ENCODE measurements at regions not wholly inside any gene's neighbourhood (a gene's known extent, or its start where the extent isn't known, plus 50 kb on each side); places are given as distances from the start of the nearest gene placed in this dataset.
"Not testable (repeated sequence)": the region's sequence is repeated elsewhere in the genome, so short reads cannot be mapped to it uniquely, and the experiment has no call there.

DNA sequence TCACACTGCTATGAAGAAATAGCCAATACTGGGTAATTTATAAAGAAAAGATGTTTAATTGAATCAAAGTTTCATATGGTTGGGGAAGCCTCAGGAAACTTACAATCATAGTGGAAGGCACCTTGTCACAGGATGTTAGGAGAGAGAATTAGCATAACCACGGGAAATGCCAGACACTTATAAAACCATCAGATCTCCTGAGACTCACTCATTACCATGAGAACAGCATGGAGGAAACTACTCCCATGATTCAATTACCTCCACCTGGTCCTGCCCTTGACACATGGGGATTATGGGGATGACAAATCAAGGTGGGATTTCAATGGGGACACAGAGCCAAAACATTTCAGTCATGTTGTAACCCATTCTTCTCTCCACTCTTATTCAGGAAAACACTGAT, 472.9 kb upstream of the FSIP2 start:
- no peak for DNase-seq

DNA sequence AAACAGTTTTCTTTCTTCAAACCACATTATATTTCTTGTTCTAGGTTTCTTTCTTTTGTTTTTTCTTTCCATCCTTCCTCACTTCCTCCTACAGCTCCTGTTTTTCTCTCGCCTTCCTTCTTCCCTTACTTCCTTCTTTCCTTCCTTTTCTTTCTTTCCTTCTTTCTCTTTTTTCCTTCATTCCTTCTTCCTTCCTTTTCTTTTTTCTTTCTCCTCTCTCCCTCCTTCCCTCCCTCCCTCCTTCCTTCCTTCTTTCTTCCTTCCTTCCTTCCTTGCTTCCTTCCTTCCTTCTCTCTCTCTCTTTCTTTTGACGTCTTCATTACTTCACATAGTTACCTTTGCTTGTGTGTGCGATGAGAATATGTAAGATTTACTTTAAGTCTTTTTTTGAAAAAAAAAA, 470.0 kb upstream of the FSIP2 start:
- DNase-seq: no peak

DNA sequence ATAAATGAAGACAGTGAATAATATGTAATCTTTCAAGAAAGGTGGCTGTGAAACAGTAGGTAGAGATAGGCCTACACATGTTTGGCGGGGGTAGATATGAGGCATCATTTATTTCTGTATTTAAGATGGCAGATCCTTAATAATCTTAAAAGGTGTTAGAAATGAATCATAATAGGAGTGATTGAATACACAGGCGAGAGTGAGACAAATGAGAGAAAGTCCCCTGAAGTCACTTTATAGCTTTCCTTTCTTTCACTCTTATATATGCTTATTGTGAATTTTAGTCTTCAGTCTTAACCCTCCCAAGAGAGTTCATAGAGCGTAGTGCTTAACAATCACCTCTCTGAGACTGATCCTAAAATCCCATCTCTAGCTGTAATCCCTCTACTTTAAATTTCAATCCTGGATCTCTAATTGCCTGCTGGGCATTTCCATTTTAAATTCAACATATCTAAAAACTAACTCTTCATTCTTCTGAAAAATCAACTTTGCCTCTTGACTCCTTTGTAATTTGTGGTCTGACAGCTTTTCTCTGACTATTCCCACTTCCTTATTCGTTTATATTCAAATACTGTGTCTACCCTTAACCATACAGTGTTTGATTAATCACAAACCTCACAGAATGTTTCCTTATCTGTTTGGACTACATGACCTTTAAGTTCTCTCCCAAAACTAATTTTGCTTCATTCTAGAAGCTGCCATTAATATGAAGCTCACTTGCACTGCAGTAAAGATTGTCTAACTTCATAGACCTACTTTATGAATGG, 463.7 kb upstream of the FSIP2 start:
- DNase-seq: no peak

DNA sequence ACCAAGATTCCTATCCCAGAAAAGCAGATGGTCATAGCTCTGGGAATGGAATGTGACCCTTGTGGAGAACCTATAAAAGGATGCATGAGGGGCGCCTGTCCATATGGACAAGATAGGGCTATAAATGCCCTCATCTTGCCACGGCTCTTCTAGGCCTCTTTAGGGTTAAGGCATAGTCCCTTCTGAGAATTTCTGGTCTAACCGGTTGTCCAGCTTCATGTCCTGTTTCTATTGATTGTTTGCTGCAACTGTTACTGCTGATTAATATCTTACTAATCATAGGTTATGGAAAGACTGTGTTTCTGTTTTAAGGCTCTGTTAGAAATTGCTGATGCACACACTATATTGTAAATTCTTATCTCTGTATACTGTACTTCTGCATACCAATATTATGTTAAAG, 462.6 kb upstream of the FSIP2 start:
- DNase-seq: not testable (repeated sequence)

DNA sequence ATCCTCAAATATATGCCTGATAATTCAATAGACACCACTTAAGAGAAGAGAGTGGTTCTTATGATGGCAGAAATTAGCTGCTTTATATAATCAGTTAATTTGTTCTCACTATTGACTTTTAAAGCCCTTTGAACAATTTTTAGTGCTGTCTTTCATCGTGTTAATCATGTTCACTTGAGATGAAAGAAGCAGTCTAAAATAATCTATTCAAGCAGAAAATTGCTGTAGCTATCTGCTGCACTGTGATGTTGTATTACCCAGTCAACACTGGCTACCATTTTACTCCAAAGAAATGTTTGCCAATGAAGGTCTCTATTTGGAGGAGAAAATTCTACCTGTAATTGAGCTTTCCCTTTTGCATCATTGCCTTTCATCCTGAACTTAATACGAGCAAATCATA, 459.8 kb upstream of the FSIP2 start:
- no peak for DNase-seq

DNA sequence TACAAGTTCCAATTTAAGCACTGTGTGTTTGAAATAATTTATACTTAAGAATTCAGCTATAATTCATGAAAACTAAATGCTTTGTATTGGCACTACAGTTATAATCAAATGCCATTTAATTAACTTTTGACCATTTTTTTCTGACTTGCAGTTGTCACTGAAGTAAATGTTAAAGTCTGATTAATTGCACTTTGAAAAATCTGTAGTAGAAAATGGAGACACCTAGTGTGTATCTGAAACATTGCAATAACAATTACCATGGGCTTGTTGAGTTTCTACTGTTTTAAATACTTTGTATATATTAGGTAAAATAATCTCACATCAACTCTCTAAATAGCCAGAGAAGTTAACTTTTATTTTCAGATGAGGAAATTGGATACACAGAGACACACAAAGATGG, 458.6 kb upstream of the FSIP2 start:
- DNase-seq: no peak

DNA sequence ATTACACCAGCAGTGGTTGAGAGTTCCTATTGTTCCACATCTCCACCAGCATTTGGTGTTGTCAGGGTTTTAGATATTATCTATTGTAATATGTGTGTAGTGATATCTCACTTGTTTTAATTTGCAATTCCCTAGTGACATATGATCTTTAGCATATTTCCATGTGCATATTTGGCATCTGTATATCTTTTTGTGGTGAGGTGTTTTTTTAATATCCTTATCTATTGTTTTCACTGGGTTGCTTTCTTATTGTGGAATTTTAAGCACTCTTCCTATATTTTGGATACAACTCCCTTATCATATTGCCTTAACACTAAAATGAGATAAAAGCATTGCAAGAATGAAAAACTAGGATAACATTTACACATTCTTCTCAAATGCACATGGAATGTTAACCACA, 453.9 kb upstream of the FSIP2 start:
- no peak for DNase-seq

DNA sequence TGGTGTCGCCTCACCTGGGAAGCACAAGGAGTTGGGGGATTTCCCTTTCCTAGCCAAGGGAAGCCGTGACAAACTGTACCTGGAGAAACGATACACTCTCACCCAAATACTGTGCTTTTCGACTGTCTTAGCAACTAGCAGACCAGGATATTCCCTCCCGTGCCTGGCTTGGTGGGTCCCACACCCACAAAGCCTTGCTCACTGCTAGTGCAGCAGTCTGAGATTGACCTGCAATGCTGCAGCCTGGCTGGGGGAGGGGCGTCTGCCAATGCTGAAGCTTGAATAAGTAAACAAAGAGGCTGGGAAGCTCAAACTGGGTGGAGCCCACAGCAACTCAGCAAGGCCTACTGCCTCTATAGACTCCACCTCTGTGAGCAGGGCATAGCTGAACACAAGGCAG, 448.6 kb upstream of the FSIP2 start:
- not testable (repeated sequence) for DNase-seq

DNA sequence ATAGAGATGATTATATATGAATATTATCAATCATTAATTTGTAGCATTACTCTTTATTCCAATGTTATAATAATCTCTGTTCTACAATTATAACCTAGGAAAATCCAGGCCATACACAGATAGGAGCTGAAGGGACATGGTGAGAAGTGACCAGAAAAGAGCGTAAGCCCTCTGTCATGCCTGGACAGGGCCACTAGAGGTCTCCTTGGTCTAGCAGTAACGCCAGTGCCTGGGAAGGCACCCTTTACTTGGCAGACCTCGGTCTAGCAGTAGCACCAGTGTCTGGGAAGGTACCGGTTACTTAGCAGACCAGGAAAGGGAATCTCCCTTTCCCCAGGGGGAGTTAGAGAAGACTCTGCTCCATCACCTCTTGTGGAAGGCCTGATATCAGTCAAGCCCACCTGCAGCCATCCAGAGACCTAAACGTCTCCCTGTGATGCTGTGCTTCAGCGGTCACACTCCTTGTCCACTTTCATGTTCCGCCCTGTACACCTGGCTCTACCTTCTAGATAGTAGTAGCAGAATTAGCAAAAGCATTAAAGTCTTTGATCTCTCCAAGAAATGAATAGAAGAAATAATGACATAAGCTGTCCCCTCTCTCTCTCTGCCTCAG, 447.5 kb upstream of the FSIP2 start:
- peak; percentile 20 for DNase-seq

DNA sequence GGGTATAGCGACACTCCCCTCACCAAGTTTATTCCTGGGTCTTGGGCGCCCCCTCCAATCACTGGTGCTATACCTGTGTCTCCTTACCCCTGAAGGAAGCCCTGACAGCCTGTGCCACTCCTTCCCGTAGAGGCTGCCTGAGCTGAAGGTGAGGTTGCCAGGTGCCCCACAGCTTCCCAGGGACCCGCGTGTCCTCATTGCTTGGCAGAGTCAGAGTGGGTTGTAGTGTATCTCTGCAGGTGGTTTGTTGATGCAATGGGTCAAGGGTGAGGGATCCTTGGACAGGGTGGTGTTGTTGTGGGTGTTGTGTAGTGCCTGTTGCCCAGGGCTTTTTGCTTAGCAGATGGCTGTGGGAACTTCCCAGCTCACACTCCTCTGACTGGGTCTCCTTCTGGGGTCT, 438.7 kb upstream of the FSIP2 start:
- DNase-seq: no peak

DNA sequence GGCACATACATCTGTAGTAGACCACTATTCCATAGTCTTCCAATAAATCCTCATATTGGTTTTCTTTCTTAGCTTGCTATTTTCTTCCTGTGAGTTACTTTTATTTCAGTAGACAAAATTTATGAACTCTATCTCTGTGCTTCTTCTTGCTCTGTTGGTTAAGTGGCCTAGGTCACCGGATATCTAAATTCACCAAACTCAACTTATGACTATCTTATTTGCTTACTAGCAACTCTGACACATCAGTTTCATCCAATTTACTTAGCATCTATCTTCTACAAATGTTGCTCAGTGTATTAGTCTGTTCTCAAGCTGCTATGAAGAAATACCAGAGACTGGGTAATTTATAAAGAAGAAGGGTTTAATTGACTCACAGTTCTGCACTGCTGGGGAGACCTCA, 432.5 kb upstream of the FSIP2 start:
- no peak for DNase-seq

DNA sequence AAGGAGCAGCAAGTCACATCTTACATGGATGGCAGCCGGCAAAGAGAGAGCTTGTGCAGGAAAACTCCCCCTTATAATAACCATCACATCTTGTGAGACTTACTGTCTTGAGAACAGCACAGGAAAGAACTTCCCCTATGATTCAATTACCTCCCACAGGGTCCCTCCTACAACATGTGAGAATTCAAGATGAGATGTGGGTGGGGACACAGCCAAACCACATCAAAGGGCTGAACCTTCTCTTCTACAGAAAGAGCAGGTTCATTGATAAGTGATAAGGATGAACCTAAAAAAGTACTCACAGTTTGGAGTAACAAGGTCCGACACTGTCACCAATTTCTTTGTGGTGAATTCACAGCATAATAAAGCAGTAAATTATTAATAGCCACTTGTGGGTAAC, 422.2 kb upstream of the FSIP2 start:
- no peak for DNase-seq

DNA sequence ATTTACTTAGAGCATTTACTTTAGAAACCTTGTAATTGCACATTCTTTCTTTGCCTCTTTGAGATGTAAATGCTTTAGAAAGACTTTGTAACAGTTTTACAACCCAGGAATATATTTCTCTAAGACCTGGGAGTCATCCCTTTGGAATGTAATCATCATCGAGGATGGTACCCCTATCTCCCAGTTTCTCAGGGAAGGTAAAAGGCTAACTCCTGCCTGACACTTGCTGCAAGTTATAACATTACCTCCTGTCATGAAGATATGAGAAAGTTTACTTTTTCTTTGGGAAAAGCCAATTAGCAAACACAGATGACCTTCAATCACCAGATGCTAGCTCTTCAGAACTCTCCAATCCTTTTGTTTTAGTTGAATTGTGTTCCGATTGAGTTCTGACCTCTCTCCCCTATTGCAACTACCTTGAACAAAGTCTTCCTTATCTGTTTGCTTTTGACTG, 420.3 kb upstream of the FSIP2 start:
- no peak for DNase-seq

DNA sequence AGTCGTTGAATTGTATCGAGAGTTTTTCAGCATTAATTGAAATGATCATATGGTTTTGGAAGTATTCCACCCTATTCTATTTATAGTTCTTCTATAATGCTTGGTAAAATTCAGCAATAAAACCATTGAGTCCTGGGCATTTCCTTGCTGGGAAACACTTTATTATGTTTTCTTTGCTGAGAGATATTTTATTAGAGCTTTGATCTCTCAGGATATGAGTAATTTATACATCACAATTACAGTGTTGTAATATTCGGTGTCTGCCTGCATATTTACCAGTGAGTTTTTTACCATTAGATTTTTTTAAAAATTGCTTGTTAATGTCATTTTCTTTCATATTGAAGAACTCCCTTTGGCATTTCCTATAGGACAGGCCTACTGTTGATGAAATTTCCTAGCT, 402.7 kb upstream of the FSIP2 start:
- no peak for DNase-seq

DNA sequence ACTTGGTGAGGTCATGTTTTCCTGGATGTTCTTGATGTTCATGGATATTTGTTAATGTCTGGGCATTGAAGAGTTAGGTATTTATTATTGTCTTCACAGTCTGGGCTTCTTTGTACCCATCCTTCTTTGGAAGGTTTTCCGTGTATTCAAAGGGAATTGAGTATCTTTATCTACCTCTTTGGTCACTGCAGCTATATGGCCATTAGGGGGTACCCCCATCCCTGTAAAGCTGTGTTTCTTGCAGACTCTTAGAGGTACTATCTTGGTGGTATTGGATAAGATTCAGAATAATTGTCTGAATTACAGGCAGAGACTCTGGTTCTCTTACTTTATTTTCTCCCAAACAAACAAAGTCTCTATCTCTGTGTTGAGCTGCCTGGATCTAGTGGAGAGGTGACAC, 401.6 kb upstream of the FSIP2 start:
- no peak for DNase-seq

DNA sequence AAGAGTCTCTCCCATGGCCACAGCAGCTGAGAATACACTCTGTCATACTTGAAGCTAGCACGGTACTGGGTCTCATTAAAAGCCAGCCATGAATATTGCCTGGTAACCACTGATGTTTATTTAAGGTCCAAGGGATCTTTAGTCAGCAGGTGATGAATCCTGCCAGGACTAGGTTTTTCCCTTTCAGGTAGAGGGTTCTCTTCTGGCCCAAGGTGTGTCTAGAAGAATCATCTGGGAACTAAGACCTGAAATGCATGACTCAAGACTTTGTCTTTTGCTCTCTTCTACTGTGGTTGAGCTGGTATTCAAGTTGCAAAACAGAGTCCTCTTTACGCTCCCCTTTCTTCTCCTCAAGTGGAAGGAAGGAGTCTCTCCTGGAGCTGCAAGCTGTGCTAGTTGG, 400.5 kb upstream of the FSIP2 start:
- no peak for DNase-seq

DNA sequence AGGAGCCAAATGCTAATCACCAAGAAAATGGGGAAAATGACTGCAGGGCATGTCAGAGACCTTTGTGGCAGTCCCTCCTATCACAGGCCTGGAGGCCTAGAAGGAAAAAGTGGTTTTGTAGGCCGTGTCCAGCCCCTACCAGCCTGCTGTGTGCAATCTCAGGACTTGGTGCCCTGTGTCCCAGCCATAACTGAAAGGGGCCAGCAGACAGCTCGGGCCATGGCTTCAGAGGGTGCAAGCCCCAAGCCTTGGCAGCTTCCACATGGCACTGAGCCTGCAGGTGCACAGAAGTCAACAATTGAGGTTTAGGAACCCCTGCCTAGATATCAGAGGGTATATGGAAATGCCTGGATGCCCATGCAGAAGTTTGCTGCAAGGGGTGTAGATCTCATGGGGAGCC, 391.2 kb upstream of the FSIP2 start:
- no peak for DNase-seq

DNA sequence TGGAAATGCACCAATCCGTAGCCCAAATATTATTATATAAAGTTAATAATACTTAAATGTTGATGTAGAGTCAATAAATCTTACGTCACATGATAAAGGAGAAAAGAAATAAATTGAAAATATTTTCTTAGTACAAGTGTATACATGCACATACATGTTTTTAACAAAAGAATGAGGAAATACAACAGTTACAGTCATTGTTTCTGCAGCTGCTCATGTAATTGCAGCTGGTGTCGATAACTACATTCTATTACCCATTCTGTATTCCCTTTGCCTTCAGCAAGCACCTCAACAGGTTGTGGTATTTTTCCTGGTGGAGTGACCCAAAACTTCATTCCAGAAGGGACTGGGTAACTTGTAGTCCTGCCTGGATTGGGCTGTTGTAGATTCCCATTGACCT, 377.8 kb upstream of the FSIP2 start:
- no peak for DNase-seq

DNA sequence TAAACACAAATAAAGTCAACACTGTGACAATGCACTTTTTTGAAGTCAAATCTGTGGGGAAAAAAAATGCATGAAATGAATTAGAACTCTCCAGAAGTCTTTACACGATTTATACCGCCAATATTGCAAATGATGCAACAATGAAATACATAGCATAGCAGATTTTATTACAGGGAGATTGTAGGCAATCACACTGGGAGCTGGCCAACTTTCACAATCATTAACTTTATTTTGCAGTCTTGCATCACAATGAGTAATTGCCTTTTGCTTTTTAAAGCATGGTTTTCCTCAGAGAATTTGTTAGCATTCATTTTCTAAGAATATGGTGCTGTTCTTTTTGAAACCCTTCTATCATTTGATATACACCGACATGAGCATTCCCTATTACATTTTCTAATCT, 366.4 kb upstream of the FSIP2 start:
- peak; percentile 41 for DNase-seq

DNA sequence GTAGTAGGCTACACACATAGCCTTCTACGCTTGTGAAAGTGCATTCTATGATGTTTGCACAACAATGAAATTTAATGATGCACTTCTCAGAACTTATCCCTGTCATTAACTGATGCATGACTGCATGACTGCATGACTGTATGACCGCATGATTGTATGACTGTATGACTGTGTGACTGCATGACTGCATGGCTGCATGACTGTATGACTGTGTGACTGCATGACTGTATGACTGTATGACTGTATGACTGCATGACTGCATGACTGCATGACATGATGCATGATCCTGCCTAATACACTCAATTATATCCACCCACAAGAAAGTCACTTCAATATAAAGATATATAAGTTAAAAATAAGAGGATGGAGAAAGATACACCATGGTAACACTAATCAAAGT, 365.4 kb upstream of the FSIP2 start:
- no peak for DNase-seq

DNA sequence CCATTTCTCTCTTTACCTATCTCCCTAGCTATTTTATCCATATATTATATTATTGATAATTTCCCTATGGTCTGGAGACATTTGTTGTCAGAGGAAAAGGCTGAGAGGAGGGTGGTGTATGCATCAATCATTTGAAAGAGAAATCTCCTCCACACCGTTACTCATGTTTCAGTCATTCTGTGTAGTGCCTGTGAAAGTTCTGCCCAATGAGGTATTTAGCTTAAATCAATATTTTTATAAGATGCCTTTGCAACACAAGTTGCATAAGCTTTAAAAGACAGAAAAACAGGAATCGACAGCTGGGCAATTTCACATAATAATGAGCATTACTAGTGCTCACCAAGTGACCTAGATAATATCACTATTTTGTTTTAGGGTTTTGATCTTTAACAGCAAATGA, 363.7 kb upstream of the FSIP2 start:
- no peak for DNase-seq

DNA sequence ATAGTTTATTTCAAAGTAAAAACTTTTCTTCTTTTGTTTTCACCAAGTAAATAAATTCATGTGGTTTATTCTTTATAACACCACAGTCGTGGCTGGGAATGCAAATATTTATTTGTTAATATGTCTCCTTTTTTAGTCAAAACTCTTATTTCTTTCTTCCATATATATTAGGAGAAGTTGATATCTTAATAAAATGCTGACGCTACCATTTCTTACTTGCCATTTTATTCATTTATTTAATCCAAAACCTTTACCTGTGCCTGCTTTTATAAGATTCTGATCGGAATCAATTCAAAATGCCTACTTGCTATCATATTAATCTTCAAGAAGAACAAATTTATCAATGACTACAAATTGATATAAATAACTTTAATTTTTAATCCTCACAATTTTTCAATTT, 362.9 kb upstream of the FSIP2 start:
- DNase-seq: no peak

DNA sequence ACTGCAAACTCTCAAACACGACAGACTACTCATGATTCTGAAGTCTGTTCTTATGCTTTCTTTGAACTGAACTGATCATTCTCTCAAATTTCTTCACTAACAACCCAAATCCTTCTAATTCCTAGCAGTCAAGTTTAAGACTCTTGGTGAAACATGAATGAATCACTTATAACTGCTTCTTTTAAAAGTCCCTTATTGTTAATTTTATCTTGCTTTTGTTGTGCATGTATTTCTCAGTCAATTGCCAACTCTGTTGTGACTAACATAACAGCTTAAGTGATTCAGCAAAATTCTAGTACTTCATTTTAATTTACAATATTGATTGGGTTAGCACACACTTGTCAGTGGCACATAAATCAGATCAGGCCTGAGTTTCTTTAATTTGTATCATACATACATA, 357.0 kb upstream of the FSIP2 start:
- no peak for DNase-seq

DNA sequence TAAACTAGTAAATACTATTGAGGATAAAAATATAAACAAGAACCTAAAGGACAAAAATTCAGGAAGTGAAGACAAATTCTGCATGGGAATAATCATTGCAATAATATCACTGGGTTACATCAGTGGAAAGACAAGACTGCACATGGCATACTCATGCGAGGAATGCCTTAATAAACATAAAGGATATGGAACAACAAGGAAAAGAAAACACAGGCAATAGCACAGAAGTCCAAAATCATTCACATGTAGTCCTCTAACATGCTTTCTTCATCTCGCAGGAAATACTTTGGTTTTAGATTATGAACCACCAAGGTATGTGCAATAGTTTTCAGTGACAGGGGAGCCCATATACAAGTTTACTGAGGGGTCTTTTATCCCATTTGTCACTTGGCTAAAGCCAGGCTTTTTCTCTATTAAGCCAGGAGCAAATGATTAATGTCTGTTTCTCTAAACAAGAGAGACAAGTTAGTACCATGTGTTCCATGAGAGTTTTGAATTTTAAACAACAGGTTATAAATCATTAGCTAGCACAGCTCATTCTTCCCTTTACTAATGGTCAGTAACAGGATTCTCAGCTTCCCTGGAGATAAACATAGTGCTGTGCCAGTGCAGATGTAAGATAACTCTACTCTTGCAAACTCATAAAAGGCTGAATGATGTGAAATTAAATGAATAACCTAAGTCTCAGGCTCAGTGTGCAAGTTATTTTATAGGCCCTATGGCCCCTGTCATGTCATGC, 353.6 kb upstream of the FSIP2 start:
- DNase-seq: no peak

Measured in skin of body (tissue), 1 donor.